ENCODE measurements at regions not wholly inside any gene's neighbourhood (a gene's known extent, or its start where the extent isn't known, plus 50 kb on each side); places are given as distances from the start of the nearest gene placed in this dataset.

GRCh38 chr5:110073534-110073933 is 383.8 kb downstream of the MAN2A1 start:
- no peak for DNase-seq (ENCODE audit: low read depth in 2 of 2)

GRCh38 chr5:110075656-110076055 is 385.9 kb downstream of the MAN2A1 start:
- DNase-seq (ENCODE audit: low read depth in 2 of 2) = no peak

- DNase-seq (ENCODE audit: low read depth in 2 of 2) = no peak
Observed at GRCh38 chr5:110077147-110077546, 387.4 kb downstream of the MAN2A1 start.

- DNase-seq (ENCODE audit: low read depth in 2 of 2) = no peak
Observed at GRCh38 chr5:110082194-110082593, 392.5 kb downstream of the MAN2A1 start.

GRCh38 chr5:110082863-110083262 is 393.1 kb downstream of the MAN2A1 start:
- DNase-seq (ENCODE audit: low read depth in 2 of 2) = no peak

- no peak for DNase-seq (ENCODE audit: low read depth in 2 of 2)
Observed at GRCh38 chr5:110085826-110086225, 396.1 kb downstream of the MAN2A1 start.

GRCh38 chr5:110086658-110087388 is 397.1 kb downstream of the MAN2A1 start:
- DNase-seq (ENCODE audit: low read depth in 2 of 2) = no peak

GRCh38 chr5:110087829-110088228 is 398.1 kb downstream of the MAN2A1 start:
- DNase-seq (ENCODE audit: low read depth in 2 of 2) = no peak

GRCh38 chr5:110088676-110089436 is 399.1 kb downstream of the MAN2A1 start:
- DNase-seq (ENCODE audit: low read depth in 2 of 2) = no peak

- no peak for DNase-seq (ENCODE audit: low read depth in 2 of 2)
Observed at GRCh38 chr5:110092955-110093785, 403.4 kb downstream of the MAN2A1 start.

GRCh38 chr5:110094109-110094508 is 404.4 kb downstream of the MAN2A1 start:
- DNase-seq (ENCODE audit: low read depth in 2 of 2) = no peak

GRCh38 chr5:110094548-110094947 is 404.8 kb downstream of the MAN2A1 start:
- DNase-seq (ENCODE audit: low read depth in 2 of 2) = no peak

GRCh38 chr5:110096419-110096818 is 406.7 kb downstream of the MAN2A1 start:
- DNase-seq (ENCODE audit: low read depth in 2 of 2) = no peak

GRCh38 chr5:110099572-110099971 is 409.8 kb downstream of the MAN2A1 start:
- DNase-seq (ENCODE audit: low read depth in 2 of 2) = no peak

GRCh38 chr5:110103081-110103480 is 413.4 kb downstream of the MAN2A1 start:
- DNase-seq (ENCODE audit: low read depth in 2 of 2) = no peak

GRCh38 chr5:110104060-110104725 is 414.5 kb downstream of the MAN2A1 start:
- DNase-seq (ENCODE audit: low read depth in 2 of 2) = no peak

GRCh38 chr5:110104726-110105669 is 415.3 kb downstream of the MAN2A1 start:
- no peak for DNase-seq (ENCODE audit: low read depth in 2 of 2)

GRCh38 chr5:110105692-110106091 is 416.0 kb downstream of the MAN2A1 start:
- no peak for DNase-seq (ENCODE audit: low read depth in 2 of 2)

GRCh38 chr5:110106750-110107149 is 417.0 kb downstream of the MAN2A1 start:
- DNase-seq (ENCODE audit: low read depth in 2 of 2) = no peak

- DNase-seq (ENCODE audit: low read depth in 2 of 2) = no peak
Observed at GRCh38 chr5:110108520-110108919, 418.8 kb downstream of the MAN2A1 start.

GRCh38 chr5:110109667-110110066 is 419.9 kb downstream of the MAN2A1 start:
- no peak for DNase-seq (ENCODE audit: low read depth in 2 of 2)
